ENCODE measurements at regions not wholly inside any gene's neighbourhood (a gene's known extent, or its start where the extent isn't known, plus 50 kb on each side); places are given as distances from the start of the nearest gene placed in this dataset.

DNA sequence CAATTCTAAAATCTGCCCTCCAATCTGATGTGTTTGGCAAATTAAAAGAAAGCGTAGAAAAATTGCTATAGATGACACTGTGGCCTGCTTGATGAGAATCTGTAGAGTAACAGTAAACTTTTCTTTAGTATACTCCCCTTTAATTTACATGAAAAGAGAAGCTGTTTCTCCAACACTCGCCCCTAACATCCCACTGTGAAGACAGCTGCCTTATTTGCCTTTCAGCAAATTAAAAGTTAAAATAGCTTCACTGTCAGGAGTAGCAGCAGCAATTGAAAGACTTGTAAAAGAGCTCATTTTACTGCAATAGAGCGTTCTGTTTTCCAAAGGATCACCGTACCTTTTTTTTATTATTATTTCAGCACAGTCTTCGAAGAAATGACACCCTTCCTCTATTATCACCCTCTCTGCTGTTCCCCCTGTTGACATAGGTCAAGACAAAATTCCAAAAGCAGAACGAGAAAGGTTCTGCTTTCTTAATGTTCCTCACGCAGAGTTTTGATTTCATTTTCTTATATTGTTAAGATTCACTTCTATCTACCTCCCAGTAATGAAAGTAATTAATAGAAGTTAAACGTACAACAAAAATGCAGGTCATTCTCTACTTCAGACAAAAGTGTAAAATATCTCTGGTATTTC lies 153.5 kb upstream of the USP15 start:
- TF ChIP-seq CTCF (IDR thresholded peaks at IDR 0.05) (no peak), POLR2A (IDR thresholded peaks at IDR 0.05) (no peak), POLR2AphosphoS5 (IDR thresholded peaks at IDR 0.05) (no peak), EP300 (IDR thresholded peaks at IDR 0.05) (no peak)

All from sigmoid colon (tissue), 4 donors.